Islet of Langerhans (tissue), 1 donor: ENCODE measurements at regions not wholly inside any gene's neighbourhood (a gene's known extent, or its start where the extent isn't known, plus 50 kb on each side); places are given as distances from the start of the nearest gene placed in this dataset.
A peak's percentile ranks its signal among the peaks of the same experiment; 100 is the strongest.

Experiments used
- FAIRE-seq: peaks from one replicate; lab custom pipeline; 2011; peaks lifted over from hg19 to GRCh38; lab: Jason Lieb, UNC

DNA sequence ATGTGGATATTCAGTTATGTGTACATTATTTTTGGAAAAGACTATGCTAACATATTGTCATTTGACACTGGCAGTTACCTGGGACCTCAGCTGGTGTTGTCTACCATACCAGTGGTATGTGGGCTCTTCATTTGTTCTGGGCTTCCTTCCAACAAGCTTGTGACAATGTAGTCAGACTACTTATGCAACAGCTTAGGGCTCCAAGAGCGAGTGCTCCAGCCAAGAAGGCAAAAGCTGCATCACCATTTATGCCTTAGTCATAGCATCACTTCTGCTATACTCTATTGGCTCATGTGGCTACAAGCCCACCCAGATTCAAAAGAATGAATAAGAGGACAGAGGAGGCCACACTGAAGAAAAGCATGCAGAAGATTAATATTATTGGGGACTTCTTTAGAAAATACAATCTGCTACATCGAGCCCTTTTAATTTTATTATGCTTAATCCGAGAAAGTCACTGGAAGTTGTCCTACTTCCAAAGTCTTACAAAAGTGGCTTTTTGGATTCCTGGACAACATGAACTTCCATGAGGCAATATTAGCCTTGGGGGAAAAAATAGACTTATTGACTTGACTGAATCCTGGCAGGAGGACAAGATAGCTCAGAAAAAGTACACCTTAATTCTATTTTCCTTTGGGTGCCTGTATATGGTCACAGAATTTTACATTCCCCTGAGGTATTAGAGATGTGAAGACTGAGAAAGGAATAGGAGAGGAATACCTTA lies 529.4 kb upstream of the HTR2A start:
- FAIRE-seq: no peak

DNA sequence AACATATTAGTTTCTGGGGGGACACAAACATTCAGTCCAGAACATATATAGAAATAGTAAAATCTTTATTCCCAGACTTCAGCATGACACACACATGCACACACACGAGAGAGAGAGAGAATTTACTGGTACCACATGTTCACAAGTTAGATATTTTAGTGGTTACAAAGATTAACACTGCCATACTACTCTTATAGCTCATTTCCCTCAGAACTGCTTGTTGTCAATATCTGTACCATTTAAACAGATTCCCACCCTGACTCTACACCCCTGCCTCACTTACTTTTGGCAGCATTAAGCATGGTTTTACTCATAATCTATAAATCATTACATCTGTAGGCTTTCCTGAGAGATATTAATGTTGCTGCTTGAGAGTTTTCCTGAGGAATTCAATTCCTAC lies 524.7 kb upstream of the HTR2A start:
- FAIRE-seq: no peak

DNA sequence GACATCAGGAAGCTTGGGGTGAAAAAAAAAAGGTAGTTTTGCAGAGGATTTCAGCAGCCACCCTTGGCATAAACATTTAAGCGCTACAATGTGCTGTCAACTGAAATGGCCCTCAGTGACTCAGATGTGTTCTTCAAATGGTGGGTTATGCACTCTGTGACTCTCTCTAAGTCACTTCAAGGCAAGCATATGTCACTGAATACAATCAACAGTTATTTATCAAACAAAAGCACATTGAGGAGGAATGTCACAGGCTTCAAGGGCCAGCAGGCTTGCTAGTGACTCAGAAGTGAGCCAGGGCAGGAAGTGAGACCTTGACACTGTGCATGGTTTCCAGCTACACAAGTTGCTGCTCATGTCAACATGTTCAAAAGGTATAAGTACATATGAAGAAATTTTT lies 523.7 kb upstream of the HTR2A start:
- FAIRE-seq: no peak

DNA sequence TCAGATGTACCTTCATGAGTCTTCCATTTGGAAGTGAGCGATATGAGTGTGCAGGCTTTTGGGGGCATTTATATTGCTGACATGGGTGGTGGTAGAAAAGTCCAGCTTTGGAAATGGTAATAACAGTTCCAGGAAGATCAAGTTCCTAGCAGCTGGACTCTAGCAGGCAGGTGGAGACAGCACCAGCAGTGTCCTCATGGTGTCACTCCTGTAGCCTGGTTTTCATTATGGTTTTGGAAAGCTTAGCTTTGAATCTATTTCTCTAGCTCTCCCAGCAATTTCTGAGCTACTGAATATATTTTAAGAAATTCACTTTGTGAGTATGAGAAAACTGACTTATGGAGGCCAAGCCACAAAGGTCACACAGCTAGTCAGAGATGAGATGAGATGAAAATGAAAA lies 523.2 kb upstream of the HTR2A start:
- FAIRE-seq: no peak

DNA sequence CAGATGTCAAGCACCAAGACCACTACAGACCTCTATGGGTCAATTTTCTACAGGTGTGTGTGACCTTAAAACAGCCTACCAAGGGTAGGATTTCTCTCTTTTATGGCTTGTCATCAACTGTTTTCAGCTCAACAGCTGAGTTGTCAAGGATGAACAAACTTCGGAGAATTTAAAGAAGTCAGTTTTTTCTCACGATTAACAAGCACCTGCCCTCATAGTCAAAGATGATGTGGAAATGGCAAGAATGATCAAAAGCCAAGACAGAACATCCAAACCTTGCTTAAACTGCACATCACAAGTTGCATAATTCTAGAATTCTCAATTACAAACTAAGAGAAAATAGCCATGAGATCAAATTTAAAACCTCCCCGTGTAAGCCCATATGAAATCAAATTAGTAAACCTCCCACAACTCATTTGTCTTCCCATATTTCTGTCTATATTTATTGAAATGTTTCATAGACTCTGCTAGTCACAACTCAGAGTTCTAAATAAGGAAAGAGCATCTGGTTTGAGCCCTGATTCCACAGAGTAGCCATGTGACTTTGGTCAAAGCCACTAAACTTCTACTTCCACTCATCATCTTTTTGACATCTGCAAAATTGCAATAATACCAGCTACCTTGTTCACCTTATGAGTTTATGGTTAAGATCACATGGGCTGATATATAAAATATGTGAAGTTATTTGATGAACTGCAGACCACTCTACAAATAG lies 521.5 kb upstream of the HTR2A start:
- no peak for FAIRE-seq

DNA sequence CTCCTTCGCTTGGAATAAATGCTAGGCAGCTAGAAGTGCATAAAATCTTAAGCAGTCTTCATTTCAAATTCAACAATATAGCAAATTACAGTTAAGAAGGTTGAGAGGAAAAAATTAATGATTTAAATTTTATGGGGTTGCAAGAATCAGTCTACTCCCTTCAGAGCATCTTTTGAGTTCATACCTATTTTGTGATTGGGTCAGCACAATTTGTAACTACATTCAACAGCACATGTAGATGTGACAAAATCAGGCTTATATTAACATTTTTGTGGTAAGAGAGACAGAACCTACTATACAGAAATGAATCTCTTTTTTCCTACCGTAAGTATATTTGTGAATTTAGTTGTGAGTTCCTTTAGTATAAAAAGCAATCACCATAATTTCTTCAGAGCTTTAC lies 520.6 kb upstream of the HTR2A start:
- no peak for FAIRE-seq

DNA sequence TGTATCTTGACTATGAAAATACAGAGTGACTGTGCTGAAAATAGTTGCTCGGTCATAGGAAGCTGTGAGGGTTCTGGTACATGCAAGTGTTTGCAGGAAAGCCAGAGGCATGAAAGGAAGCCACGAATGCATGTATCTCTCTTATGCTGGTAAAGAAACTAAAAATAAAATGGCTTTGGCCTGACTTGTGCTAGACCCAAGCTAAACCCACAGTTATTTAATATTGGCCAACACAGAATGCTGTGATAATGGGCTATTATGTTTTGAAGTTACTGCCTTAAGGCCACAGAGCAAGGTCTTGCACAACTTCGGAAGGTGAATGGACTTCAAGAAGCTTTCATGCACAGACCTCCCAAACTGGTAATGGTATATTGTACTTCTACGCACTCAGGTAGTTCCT lies 518.2 kb upstream of the HTR2A start:
- no peak for FAIRE-seq

DNA sequence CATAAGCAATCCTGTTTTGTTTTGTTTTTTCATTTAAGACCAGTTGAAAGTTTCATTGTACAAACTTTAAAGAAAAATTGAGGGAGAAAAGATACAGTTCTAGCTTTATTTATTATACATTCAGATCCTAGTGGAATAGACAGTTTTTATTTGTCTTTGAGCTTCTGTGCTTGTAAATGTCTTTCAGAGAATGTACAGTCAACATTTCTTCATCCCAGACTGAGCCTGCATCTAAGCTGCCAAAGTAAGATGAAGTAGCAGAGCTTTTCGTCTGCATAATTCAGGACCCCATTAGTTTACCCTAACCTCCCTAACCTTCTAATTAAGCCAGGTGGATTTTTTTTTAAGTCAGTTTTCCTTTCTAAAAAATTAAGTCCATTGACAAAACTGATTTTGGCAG lies 516.7 kb upstream of the HTR2A start:
- FAIRE-seq: peak; percentile 9

DNA sequence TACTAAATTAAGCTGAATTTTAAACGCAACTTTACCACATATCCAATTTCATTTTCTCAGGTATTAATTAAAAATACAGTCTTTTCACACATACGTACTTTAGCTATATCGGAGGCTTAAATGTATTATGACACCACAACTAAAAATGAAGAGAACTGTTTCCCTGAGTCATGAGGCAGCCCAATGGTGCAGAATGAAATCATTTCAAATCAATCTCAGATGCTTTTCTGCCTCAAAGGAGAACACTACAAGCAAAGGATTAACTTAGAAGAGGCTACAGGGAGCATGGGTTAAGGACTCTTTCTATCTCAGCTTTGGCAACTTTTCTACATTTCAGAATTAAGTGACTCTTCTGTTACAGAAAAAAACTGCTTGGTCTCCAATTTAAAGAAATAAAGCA lies 516.3 kb upstream of the HTR2A start:
- no peak for FAIRE-seq

DNA sequence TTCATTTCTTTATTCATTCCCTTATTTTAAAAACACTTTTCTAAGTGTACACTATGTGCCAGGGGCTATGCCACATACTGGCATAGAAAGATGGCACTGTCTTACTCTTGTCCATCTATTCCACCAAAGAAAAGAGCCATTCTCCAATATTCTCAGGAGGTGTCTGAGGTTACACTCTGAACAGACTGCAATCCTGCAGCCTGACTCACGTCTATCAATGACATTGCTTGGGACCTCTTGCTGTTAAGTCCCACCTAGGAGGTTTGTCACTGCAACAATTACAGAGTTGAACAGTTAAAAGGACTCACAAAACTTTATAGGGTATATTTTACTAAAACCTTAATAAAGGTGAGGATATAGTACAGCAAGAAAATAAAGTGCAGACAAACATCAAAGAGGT lies 512.9 kb upstream of the HTR2A start:
- FAIRE-seq: no peak

DNA sequence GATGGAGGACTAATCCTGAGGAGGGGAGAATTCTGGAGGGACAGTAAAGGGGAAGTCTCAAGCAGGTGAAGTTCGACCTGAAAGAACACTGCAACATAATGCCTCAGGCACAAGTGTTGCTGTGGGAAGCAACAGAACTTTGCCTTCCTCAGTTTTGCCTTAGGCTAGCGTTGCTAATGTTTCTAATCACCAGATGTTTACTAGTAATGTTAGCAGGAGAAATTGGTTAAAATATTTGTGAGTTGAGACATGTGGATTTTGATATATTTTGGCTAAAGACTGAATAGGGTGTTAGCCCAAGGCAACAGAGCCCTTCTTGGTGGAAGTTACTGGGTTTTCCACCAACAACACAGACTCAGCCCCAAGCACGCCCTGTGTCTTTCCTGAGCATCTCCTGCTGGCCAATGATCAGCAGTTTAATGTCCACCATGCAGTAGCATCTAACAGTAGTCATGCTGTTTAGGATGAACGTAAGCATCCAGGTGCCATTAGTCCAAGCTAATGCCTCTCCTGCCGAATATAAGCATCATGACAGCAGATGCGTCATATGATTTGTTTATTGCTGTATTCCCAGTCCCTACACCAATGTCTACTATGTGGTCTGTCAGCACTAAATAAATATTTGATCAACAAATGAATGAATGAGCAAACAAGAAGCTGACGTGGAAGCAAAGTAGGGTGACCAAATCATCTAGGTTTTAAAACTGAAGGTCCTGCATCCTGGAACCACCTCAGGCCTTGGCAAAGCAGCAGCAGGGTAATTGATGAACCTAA lies 511.9 kb upstream of the HTR2A start:
- FAIRE-seq: no peak

DNA sequence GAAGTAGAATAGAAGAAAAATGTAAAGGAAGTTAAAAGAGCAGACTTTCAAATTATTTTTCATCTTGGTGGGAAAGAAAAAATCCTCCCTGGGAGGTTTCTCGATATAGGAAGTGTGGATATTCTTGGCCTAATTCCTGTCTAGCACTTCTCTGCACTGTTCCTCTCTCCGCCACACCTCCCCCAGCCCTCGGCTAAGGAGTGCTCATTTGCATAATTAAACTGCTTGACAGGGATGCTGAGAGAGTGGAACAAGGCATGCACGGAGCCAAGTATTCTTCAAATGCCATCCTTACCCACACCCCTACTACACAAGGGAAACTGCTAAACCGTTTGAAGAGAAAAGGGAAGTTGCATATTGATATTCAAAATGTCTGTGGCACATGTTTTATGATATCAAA lies 511.0 kb upstream of the HTR2A start:
- no peak for FAIRE-seq

DNA sequence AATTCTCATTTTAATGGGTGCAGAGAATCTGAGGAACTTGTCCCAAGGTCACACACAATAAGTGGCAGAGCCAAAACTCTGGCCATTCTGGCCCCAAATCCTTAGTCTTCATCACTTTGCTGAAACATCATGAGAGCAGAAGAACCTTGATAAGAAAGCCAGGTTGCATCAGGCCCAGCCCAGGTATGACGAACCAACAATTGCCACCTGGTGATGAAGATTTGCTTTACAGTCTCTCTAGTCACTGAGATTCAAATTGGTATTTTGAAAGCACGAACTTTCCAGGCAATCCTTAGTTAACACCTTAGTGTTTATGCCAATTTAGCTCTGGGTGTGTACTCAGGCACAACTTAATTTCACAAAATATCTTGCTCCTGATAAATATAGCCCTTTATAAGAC lies 502.7 kb upstream of the HTR2A start:
- no peak for FAIRE-seq

DNA sequence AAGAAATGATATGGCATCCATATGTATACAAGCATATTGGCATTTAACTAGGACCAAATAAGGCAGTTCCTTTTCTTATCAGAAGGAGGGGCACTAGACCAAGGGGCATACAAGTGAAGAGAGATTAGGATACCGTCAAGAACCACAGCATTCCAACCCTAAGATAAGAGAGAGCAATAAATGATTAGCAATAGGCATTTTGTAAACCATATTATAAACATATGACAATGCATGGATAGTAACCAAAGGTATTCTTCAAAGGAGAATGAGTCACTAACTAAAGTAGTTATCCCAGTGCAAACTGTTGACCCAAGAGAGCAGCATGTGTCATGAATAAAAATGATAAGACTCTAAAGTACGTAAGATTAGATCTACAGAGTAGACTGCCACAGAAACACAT lies 500.9 kb upstream of the HTR2A start:
- no peak for FAIRE-seq

DNA sequence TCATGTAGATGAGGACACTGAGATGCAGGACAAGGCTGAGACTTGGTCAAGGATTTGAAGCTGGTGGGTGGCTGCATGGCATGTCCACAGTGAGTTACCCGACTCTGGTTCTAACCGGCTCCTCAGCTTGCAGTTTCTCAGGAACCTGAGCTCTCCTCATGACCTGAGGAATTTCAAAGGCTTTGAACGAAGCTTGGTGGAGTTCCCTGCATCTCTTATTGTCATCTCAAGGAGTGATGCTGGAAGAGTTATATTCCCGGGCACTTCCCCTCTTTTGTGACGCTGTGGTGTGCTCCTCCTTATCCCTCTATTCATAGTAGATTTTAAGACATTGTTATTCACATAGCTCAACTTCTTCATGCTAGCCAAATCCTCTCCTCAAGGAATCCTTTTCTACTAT lies 500.1 kb upstream of the HTR2A start:
- FAIRE-seq: no peak

DNA sequence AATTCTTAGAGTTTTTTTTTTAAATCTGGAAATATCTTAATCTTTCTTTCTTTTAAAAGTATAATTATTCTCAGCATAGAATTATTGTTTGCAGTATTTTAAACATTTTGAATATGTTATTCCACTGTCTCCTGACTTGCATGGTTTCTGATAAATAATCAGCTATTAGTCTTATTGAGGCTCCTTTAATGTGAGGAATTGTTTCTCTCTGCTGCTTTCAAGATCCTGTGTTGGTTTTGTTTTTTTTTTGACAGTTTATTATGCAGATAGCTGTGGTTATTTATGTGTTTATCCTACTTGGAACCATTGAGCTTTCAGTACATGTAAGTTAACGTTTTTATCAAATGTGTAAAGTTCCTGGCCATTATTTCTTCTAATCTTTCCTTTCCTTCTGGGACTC lies 477.9 kb upstream of the HTR2A start:
- FAIRE-seq: no peak

DNA sequence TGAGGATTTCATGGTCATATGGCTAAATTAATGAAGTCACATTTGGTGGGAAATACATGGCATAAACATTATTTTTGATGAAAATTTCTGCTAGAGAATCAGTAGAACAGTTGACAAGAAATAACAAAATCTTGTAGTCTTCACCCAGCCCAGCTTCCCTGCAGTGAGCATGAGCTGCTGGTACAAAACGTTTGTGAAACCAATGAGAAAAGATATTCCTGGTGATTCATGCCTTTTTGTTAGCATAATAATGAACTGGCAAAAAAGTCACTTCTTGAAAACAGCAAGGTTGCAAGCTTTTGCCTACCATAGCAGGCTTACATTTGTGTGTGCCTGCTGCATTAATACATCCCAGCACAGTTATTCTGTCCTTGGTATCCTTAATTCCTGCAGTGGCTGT lies 475.9 kb upstream of the HTR2A start:
- FAIRE-seq: no peak

DNA sequence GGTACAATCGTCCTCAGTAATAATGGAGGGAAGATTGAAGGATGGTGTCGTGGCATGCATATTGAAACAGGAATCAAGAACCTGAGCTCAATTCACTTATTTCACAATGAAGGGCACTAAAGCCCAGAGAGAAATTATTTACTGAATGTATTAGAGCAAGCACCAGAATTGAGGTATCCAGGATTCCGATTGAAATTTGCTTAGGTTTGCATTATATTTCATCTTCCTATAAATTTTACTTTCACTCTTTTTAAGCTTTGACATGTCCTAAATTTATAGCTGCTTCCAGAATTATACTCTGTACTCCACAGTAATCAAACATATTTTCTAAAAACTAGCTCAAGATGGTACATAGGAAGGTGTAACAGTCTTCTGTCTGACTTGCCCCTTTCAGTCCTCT lies 454.9 kb upstream of the HTR2A start:
- no peak for FAIRE-seq

DNA sequence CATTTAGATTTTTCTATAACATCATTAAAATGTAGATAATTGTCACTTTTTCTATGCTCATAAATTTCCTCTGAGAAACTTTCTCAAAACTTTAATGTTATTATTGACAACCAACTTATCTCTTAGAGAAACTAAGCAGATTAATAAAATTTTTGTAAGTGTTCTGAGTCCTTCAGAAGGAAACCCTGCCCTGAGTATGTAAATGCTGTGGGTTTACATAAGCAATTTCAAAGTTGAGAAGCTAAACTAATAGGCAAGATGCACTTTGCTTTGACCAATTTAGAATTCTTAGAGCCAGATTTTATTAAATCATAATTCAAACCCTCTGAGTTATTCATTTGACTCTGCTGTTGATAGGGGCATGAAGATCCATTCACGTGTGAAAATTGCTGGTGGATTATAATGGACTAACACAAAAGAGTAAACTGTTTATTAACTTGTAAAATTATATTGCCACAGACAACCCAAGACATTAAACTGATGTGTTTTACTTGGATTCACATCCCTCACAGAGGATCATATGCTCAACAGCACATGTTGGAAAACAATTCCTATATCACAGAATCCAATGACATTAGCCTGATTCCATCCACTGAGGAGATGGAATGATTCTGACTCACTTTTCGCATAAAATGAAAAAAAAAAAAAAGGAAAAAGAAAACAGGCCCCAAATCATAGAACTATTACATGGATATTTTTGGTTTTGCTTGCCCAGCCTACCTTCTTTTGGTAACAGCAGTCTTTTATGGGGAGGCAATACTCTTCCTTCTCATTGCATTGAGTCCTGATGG lies 453.7 kb upstream of the HTR2A start:
- FAIRE-seq: no peak

DNA sequence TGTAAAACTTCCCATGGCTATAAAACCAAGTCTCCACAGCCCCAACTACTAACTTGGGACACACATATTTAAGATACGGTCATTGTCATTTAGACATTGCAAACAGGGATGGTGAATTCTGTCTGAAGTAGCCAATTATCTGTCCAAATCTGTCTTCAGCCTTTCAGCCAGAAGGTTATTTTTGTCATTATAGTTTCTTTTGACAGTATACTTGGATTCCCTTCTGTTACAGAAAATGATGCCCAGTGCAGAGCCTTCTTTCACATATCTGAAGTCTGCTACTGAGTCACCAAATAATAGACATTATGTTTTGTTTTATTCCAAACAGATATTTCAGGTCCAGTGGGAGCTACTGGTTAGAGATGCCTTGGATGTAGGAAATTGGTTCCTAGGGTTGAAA lies 452.4 kb upstream of the HTR2A start:
- FAIRE-seq: no peak

DNA sequence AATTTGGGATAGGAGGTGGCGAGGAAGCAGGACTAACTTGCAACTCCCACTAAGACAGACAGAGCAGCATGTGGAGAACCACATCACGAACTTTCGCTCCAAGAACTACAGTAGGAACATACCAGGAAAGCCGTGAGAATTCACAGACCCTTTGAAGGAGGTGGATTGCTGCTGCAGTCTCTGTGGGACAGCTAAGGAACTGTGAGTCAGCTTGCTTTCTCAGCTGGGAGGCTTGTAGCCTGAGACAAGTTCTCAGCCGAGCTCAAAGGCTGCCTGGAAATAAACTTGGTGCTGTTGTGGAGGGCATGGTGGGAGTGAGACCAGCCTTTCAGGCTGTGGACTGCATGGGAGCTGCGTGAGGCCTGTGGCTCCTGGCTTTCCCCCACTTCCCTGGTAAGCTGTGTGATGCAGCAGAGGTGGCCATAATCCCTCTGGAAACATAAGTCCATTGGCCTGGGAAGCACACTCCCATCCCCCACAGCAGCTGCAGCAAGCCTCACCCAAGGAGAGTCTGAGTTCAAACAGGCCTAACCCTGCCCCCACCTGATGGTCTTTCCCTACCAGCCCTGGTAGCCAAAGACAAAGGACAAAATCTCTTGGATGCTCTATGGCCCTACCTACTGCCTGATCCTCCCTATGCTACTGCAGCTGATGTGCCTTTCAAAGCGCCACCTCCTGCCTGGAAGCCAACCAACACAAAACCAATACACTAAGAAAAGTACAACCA lies 441.1 kb upstream of the HTR2A start:
- no peak for FAIRE-seq

DNA sequence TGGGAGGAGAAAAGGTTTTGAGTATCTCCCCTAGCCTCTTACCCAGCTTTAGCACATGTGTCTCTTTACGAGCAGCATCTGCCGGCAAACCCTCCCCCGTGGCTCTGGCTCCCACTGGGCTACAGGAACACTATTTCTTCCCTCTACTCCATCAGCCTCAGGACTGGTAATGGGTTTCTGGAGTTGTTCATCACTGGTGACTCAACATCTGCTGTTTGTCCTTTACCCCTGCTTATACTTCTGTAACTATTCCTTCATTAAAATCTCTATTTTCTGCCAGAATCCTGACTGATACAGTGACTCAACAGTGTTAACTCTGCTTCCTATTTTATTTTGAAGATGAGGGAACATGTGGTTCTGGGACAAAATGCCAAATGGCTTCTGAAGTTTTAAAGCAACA lies 437.3 kb upstream of the HTR2A start:
- FAIRE-seq: no peak
